Activated naive CD8-positive, alpha-beta T cell treated with anti-CD3 and anti-CD28 coated beads, Interleukin-2, amount 10 ng/mL, durations not matched to agents 7 days and 5 days (primary cell): ENCODE measurements at regions not wholly inside any gene's neighbourhood (a gene's known extent, or its start where the extent isn't known, plus 50 kb on each side); places are given as distances from the start of the nearest gene placed in this dataset.
"Not testable (repeated sequence)": the region's sequence is repeated elsewhere in the genome, so short reads cannot be mapped to it uniquely, and the experiment has no call there.

Source experiments
- ATAC-seq: fragments of 150-1000 bp; cut with Tn5 transposase; one replicate; pipeline ENCODE4 v1.10.0; 2021; ENCODE audit warnings: low read depth, moderate library complexity
- POLR2A ChIA-PET: fragments of 350-600 bp; sonication (Branson Sonifier 250); formaldehyde crosslinking; loops from one replicate; lab custom pipeline; 2021; ENCODE audit warnings: antibody characterized with exemption; lab: Charles Lee
- DNase-seq: peaks from one replicate; pipeline ENCODE4 v3.0.0; 2021
- H3K27ac Mint-ChIP-seq: one replicate; pipeline ENCODE4 v1.8.0; 2022; ENCODE audit warnings: mild to moderate bottlenecking, mixed read lengths
- H3K27me3 Mint-ChIP-seq: one replicate; pipeline ENCODE4 v1.8.0; 2022; ENCODE audit warnings: mild to moderate bottlenecking, moderate library complexity, mixed read lengths
- H3K36me3 Mint-ChIP-seq: one replicate; pipeline ENCODE4 v1.8.0; 2021; ENCODE audit warnings: mild to moderate bottlenecking, mixed read lengths
- H3K4me1 Mint-ChIP-seq: one replicate; pipeline ENCODE4 v1.8.0; 2021; ENCODE audit warnings: mixed read lengths
- H3K4me3 Mint-ChIP-seq: one replicate; pipeline ENCODE4 v1.8.0; 2022; ENCODE audit warnings: mild to moderate bottlenecking, moderate library complexity, mixed read lengths
- H3K9me3 Mint-ChIP-seq: one replicate; pipeline ENCODE4 v1.8.0; 2021; ENCODE audit warnings: mixed read lengths

DNA sequence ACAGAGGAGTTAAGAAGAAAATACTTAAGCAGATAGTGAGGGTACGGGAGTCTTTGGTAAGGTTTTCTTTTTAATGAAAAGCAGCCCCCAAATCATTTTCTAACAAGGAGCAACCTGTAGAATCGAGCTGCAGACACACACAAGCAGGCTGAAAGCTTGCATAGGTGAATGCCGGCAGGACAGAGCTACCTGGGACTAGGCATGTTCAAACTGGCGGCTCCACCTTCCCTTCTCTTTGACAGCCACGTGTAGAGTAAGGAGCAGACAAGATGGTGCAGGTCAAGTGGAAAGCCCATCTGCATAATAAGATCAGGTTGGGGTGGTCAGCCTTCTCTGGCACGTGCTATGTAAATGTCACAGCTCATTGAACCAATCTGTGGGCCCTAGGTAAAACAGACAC, 1292.4 kb downstream of the EPHA7 start:
- no peak for ATAC-seq
- no peaks in the 10 kb centered on the region for H3K4me1 Mint-ChIP-seq
- POLR2A ChIA-PET: no interaction called here
- no peak for DNase-seq
- no peak overlapping the region for H3K4me3 Mint-ChIP-seq
- no peaks in the 10 kb centered on the region for H3K27me3 Mint-ChIP-seq
- peaks cover 1% of the 10 kb centered on the region for H3K9me3 Mint-ChIP-seq
- no peaks in the 10 kb centered on the region for H3K36me3 Mint-ChIP-seq
- H3K27ac Mint-ChIP-seq: no peak overlapping the region

DNA sequence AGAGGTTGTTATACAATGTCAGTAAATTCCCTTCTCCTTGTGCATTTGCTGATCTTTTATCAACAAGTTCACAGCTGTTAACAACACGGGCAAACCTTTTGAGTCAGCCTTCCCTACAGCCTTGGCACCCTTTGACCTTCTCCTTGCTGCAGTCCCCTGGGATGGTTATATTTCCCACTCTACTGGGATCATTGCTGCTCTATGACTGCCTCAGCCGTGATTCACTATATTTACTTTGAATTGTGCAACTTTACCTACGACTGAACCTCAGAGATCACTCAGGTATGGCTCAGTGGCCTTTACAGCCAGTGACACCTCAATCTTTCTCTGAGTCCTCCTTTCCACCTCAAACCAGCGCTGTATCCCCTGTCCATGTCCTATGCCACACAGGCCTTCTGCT, 1293.3 kb downstream of the EPHA7 start:
- Mint-ChIP-seq H3K27ac (no peak overlapping the region), H3K9me3 (peaks cover 1% of the 10 kb centered on the region), H3K27me3 (no peaks in the 10 kb centered on the region), H3K36me3 (no peaks in the 10 kb centered on the region), H3K4me1 (no peaks in the 10 kb centered on the region), H3K4me3 (no peak overlapping the region)
- ATAC-seq (no peak), DNase-seq (no peak)
- POLR2A ChIA-PET: no interaction called here

DNA sequence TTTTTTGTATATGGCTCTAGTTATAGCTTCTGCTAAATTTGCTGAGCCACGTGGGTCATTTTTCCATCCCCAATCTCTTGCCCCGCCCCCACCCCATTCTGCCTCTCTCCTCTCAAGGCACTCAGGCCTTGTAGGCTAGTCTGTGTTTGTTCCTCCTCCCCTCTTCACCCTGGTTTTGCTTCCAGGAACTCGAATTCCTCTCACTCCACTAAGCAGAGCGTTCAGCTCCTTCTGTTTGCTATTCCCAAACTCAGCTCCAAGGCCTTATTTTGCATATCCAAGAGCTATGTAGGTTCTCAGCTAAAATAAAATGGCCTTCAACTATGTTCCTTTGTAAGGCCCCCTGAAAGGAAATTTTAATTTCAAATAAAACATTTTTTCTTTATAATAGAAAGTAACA, 1293.7 kb downstream of the EPHA7 start:
- POLR2A ChIA-PET: no interaction called here
- no peaks in the 10 kb centered on the region for H3K4me1 Mint-ChIP-seq
- no peaks in the 10 kb centered on the region for H3K27me3 Mint-ChIP-seq
- H3K4me3 Mint-ChIP-seq: no peak overlapping the region
- no peak for DNase-seq
- no peak overlapping the region for H3K27ac Mint-ChIP-seq
- H3K9me3 Mint-ChIP-seq: peaks cover 1% of the 10 kb centered on the region
- ATAC-seq: no peak
- H3K36me3 Mint-ChIP-seq: no peaks in the 10 kb centered on the region

DNA sequence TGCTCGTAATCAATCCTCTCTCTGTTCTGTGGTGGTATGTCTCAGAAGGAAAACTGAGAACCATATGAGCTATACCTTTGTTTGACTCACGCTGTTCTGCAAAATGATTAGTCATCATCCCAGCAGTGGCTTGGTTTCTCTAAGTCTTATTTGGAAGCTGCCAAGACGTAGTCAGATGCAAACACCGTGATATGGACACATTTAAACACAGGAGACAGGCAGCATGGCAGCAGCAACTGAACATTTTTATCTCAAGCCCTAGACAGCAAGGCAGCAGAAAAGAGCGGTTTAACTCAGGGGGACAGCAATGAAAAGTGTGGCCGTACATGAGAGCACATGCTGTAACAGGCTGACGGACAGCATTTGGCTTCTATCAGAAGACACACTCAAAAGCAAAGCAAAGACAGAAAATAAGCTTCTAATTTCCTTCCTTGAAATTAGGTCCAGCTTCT, 1295.1 kb downstream of the EPHA7 start:
- Mint-ChIP-seq H3K4me3 (no peak overlapping the region), H3K36me3 (no peaks in the 10 kb centered on the region), H3K4me1 (no peaks in the 10 kb centered on the region), H3K9me3 (peaks cover 1% of the 10 kb centered on the region), H3K27ac (no peak overlapping the region), H3K27me3 (no peaks in the 10 kb centered on the region)
- ATAC-seq: no peak
- POLR2A ChIA-PET: no interaction called here
- DNase-seq: no peak

DNA sequence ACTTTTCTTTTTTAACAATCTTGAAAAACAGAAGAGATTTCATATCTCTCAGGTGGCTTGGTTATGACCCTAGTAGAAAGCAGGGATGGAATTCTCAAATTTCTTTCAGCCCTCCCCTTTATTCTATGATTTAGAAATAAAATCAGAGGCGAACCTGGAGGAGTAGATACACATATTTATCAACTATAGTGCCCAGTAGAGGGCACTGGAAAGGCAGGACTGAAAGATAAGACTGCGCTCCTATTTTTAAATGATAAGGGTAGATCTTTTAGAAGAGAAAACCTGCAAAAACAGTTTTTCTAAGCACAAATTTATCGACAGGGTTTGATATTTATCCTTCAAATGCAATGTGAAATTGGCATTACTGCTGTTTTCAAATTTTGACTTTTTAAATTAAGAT, 1296.6 kb downstream of the EPHA7 start:
- H3K27me3 Mint-ChIP-seq: no peaks in the 10 kb centered on the region
- DNase-seq: no peak
- POLR2A ChIA-PET: no interaction called here
- peaks cover 1% of the 10 kb centered on the region for H3K9me3 Mint-ChIP-seq
- no peaks in the 10 kb centered on the region for H3K36me3 Mint-ChIP-seq
- H3K4me1 Mint-ChIP-seq: no peaks in the 10 kb centered on the region
- H3K27ac Mint-ChIP-seq: no peak overlapping the region
- no peak overlapping the region for H3K4me3 Mint-ChIP-seq
- ATAC-seq: no peak

DNA sequence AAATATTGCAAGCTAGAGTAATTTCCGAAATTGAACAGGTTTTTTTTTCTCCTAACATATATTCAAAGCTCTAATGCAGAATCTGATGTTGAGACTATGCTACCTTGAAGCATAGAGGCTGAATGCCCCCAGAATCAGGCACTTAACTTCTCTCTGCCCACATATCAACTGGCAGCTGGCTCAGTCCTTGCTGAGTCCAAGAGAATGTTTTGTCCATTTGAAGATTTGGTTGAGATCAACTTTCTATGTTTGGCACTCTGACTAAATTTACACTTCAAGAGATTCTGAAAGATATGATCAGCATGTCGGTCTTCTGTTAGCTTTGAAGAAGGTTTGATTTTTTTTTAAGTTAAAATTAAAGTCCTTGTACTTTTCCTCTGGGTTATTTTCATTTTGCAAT, 1298.1 kb downstream of the EPHA7 start:
- H3K27ac Mint-ChIP-seq: no peak overlapping the region
- ATAC-seq (no peak), DNase-seq (no peak)
- POLR2A ChIA-PET: no interaction called here
- H3K9me3 Mint-ChIP-seq: no peaks in the 10 kb centered on the region
- no peaks in the 10 kb centered on the region for H3K4me1 Mint-ChIP-seq
- H3K27me3 Mint-ChIP-seq: no peaks in the 10 kb centered on the region
- no peaks in the 10 kb centered on the region for H3K36me3 Mint-ChIP-seq
- H3K4me3 Mint-ChIP-seq: no peak overlapping the region

DNA sequence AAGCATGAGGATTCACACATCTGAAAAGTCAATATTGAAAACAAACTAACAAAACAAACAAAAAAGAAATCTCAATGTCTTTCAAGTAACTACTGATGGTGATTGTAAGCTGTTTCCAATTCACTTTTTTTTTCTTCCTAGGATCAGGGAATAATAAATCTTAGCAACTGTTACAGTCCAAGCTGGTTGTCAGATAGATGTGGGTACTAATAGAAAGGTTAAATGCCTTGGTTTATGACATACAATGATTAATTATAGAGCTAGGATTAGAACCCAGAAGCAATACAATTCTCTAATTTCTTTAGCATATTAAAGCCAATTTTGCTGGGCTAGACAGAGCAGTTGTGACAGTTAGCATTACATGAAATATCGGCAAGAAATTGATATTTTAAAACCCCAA, 1301.6 kb downstream of the EPHA7 start:
- no peak overlapping the region for H3K4me3 Mint-ChIP-seq
- no peaks in the 10 kb centered on the region for H3K36me3 Mint-ChIP-seq
- no peaks in the 10 kb centered on the region for H3K4me1 Mint-ChIP-seq
- no peak for DNase-seq
- H3K27me3 Mint-ChIP-seq: no peaks in the 10 kb centered on the region
- H3K9me3 Mint-ChIP-seq: no peaks in the 10 kb centered on the region
- no peak overlapping the region for H3K27ac Mint-ChIP-seq
- ATAC-seq: no peak
- POLR2A ChIA-PET: no interaction called here

DNA sequence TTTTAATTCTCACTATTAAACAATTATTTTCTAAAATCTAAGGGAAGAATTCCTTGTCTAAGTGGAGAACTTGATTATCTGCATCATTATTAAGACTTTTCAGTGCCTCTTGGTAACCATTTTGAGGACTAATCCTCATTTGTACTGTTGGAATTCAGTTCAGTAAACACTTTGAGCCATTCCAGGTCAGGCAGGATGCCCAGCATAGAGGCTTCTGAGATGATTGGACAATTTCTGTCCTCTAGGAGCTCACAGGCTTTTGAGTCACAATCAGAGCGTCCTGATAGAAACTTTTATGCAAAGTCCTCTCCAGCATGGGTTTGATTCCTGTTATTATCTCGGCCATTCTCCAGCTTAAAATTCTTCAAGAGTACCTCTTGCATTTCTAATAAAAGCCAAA, 1304.6 kb downstream of the EPHA7 start:
- POLR2A ChIA-PET: no interaction called here
- Mint-ChIP-seq H3K4me3 (no peak overlapping the region), H3K36me3 (no peaks in the 10 kb centered on the region), H3K4me1 (no peaks in the 10 kb centered on the region), H3K9me3 (no peaks in the 10 kb centered on the region), H3K27ac (no peak overlapping the region), H3K27me3 (no peaks in the 10 kb centered on the region)
- DNase-seq (no peak), ATAC-seq (no peak)

DNA sequence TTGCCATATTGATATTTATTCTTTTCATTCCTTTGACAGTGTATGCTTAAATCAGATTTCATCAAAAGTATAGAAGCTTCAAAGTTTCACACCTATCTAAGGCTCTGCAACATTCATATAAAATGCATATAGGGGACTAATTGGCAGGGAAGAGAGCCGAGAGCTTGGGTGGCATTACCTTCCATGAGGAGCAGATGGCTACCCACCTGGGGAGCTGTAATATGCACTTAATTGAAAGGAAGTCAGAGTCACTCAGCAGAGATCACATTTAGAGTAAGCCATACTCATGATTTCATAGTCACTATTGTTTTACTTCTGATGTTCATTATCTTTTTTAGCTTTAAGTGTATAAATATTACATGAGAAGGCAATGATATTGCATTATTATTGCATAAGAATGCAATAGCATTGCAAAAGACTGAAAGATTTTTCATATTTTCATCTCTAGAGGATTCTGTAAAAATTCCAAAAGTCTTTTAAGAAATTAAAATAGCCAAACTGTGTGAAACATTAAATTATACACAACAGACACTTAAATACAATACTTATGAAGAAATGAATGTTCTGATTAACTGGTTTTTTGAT, 1305.2 kb downstream of the EPHA7 start:
- Mint-ChIP-seq H3K27ac (no peak overlapping the region), H3K4me1 (no peaks in the 10 kb centered on the region), H3K27me3 (no peaks in the 10 kb centered on the region), H3K9me3 (no peaks in the 10 kb centered on the region), H3K36me3 (no peaks in the 10 kb centered on the region), H3K4me3 (no peak overlapping the region)
- DNase-seq: no peak
- no peak for ATAC-seq
- POLR2A ChIA-PET: no interaction called here

DNA sequence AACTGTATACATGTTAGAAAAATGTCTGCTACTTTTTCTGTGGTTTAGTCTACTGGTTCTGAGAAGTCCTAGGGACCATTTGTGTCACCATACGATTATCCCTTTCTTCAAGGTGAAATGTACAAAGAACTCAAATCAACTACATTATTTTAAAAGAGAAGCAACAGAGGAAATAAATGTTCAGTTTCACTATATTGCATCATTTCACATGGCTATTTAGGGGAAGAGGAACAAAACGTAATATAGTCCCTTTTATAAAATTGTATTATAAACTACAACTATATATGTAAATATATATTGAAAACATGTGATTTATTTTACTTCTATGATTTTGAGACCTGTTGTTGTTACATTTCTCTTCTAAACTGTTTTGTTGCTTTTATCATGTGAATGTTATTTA, 1308.0 kb downstream of the EPHA7 start:
- ATAC-seq: no peak
- no peak for DNase-seq
- Mint-ChIP-seq H3K27me3 (no peaks in the 10 kb centered on the region), H3K4me3 (no peak overlapping the region), H3K36me3 (no peaks in the 10 kb centered on the region), H3K27ac (no peak overlapping the region), H3K4me1 (no peaks in the 10 kb centered on the region), H3K9me3 (peaks cover 5% of the 10 kb centered on the region)
- POLR2A ChIA-PET: no interaction called here

DNA sequence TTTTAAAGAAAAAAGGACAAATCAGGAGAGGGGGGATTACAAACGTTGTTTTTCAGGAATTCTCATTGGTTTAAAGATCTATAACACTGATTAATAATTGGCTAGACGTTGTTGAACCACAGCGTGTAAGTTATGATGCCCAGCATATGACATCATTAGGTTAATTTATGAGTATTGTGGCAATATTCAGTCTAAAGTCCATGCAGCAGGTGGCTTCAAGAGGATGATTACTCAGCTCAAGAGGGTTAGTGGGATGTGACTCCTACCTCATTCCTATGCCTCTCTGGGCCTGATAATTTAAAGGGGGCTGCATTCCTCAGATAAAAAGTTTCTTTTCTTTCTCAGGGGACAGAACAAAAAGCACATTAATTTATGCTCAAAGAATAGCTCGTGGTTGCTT, 1309.0 kb downstream of the EPHA7 start:
- Mint-ChIP-seq H3K36me3 (no peaks in the 10 kb centered on the region), H3K4me1 (no peaks in the 10 kb centered on the region), H3K9me3 (peaks cover 6% of the 10 kb centered on the region), H3K27me3 (no peaks in the 10 kb centered on the region), H3K4me3 (no peak overlapping the region), H3K27ac (no peak overlapping the region)
- no peak for DNase-seq
- POLR2A ChIA-PET: no interaction called here
- ATAC-seq: no peak

DNA sequence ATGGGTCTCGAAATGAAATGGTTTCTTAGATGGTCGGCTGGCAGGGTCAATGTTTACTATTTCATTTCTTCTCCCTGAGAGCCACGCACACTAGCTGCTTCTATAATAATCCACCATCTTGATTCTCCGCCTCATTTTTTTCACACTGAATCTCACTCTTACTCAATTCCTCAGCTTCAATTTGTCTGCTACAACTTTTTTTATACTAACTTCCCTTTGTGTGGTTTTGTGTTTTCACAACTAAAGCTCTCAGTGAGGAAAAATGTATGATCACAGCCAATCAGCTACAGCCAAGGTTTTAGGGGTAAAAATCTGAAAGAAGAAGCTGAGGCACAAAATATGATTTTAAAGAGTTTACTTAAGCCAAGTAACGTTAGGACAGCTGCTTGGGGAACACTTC, 1309.4 kb downstream of the EPHA7 start:
- DNase-seq: no peak
- POLR2A ChIA-PET: no interaction called here
- Mint-ChIP-seq H3K36me3 (no peaks in the 10 kb centered on the region), H3K4me3 (no peak overlapping the region), H3K27ac (no peak overlapping the region), H3K9me3 (peaks cover 6% of the 10 kb centered on the region), H3K4me1 (no peaks in the 10 kb centered on the region), H3K27me3 (no peaks in the 10 kb centered on the region)
- no peak for ATAC-seq

DNA sequence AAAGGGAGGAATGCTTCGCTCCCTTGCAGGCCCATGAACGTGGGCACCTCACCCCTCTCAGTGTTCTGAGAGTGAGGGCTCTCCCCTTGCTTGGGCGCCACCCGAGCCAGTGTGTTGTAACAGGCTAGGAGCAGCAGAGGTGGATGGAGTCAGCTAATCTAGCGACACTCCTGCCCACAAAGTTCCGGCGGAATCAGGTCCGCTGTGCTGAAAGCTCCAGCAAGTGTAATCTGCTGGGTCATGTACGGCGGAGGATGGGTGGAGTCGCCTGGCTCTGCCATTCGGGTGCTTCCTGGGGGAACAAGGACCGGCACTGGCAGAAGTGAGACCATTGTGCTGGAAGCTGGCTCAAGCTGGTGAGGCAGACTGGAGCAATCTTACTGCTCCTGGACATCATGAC, 1310.1 kb downstream of the EPHA7 start:
- H3K4me3 Mint-ChIP-seq: no peak overlapping the region

DNA sequence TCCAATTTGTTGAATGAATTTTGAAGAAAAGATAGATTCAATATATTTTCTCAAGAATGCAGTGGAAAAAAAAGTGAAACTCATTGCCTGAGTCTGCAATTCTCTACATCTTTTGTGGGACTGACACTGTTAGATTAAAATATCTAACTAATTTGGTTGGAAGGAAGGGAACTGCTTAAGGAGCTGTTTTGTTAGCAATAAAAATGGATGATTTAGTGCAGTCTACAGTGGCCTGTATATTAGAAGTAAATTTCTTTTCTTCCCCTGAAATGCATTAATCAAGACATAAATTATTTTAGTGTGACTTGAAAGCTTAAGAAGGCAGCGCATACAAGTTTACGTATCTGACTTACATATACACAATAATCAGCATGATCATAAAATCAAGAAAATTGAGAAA, 1332.6 kb downstream of the EPHA7 start:
- H3K27me3 Mint-ChIP-seq: no peaks in the 10 kb centered on the region
- no peaks in the 10 kb centered on the region for H3K4me1 Mint-ChIP-seq
- peaks cover 13% of the 10 kb centered on the region for H3K9me3 Mint-ChIP-seq
- H3K27ac Mint-ChIP-seq: no peak overlapping the region
- DNase-seq (no peak), ATAC-seq (no peak)
- POLR2A ChIA-PET: no interaction called here
- H3K4me3 Mint-ChIP-seq: no peak overlapping the region
- H3K36me3 Mint-ChIP-seq: no peaks in the 10 kb centered on the region

More for the DNA sequence above, 1310.1 kb downstream of the EPHA7 start:
- no peaks in the 10 kb centered on the region for H3K4me1 Mint-ChIP-seq
- H3K27me3 Mint-ChIP-seq: no peaks in the 10 kb centered on the region
- no peak for DNase-seq
- H3K9me3 Mint-ChIP-seq: peaks cover 6% of the 10 kb centered on the region
- no peak overlapping the region for H3K27ac Mint-ChIP-seq
- ATAC-seq: no peak
- POLR2A ChIA-PET: no interaction called here
- H3K36me3 Mint-ChIP-seq: no peaks in the 10 kb centered on the region

DNA sequence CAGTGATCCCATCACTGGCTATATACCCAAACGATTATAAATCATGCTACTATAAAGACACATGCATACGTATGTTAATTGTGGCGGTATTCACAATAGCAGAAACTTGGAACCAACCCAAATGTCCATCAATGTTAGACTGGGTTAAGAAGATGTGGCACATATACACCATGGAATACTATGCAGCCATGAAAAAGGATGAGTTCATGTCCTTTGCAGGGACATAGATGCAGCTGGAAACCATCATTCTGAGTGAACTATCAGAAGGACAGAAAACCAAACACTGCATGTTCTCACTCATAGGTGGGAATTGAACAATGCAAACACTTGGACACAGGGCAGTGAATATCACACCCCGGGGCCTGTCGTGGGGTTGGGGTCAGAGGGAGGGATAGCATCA, 1335.4 kb downstream of the EPHA7 start:
- DNase-seq, H3K36me3 Mint-ChIP-seq, H3K4me3 Mint-ChIP-seq, POLR2A ChIA-PET, H3K27me3 Mint-ChIP-seq, ATAC-seq, H3K27ac Mint-ChIP-seq, H3K4me1 Mint-ChIP-seq: not testable (repeated sequence)
- peaks cover 16% of the 10 kb centered on the region for H3K9me3 Mint-ChIP-seq
